ENCODE measurements at regions not wholly inside any gene's neighbourhood (a gene's known extent, or its start where the extent isn't known, plus 50 kb on each side); places are given as distances from the start of the nearest gene placed in this dataset.
"Not testable (repeated sequence)": the region's sequence is repeated elsewhere in the genome, so short reads cannot be mapped to it uniquely, and the experiment has no call there.

DNA sequence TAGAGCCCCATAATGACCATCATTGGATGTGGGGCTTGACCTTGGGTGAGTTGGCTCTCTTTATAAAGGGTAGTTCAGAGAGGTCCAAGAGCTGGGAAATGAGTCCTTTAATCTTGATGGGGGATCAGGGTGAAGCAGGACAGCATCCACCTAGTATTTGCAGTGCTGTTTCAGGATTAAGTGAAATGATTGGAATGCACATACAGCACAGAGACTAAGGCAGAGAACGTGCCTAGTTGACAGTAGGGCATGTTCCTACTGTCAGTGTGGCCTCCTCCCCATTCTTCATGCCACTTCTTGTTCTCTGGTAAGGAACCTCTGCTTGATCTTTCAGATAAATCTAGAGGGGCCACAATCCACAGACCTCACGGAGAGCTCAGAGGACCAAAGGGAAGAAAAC, 78.9 kb downstream of the TRIM43 start:
- CTCF ChIA-PET, result interaction anchor here (0.9 kb wide), 1 partner anchor 10 kb away, joined by 3 read pairs; no protein-coding TSS in a partner anchor
- Histone ChIP-seq H3K4me3 (ENCODE audit: low read depth in 2 of 2, low read length in 2 of 2) (no peak overlapping the region), H3K27ac (ENCODE audit: low read length) (no peak overlapping the region), H3K27me3 (ENCODE audit: control insufficient read depth, insufficient read depth, low read length) (peaks cover 2% of the 10 kb centered on the region), H3K9me3 (ENCODE audit: control insufficient read depth, insufficient read depth, low read depth, low read length) (no peaks in the 10 kb centered on the region), H3K36me3 (ENCODE audit: control insufficient read depth, insufficient read depth, low read length) (no peaks in the 10 kb centered on the region), H3K4me1 (ENCODE audit: control insufficient read depth, insufficient read depth, low read length) (no peaks in the 10 kb centered on the region)
- in situ Hi-C loops (cut with HindIII; ENCODE audit: low pct_unique_long_range_greater_than_20kb, low sequenced_read_pairs), result no loop called here
- DNase-seq (ENCODE audit: low read depth, low spot score) (no peak), ATAC-seq (no peak)
- BruUV-seq (replicated peaks), result no TSS peak
- POLR2A ChIA-PET, result no interaction called here
- no peak for TF ChIP-seq POLR2AphosphoS5 (IDR thresholded peaks at IDR 0.05; ENCODE audit: low read depth, low read length)
- TF ChIP-seq, protein P1, sequence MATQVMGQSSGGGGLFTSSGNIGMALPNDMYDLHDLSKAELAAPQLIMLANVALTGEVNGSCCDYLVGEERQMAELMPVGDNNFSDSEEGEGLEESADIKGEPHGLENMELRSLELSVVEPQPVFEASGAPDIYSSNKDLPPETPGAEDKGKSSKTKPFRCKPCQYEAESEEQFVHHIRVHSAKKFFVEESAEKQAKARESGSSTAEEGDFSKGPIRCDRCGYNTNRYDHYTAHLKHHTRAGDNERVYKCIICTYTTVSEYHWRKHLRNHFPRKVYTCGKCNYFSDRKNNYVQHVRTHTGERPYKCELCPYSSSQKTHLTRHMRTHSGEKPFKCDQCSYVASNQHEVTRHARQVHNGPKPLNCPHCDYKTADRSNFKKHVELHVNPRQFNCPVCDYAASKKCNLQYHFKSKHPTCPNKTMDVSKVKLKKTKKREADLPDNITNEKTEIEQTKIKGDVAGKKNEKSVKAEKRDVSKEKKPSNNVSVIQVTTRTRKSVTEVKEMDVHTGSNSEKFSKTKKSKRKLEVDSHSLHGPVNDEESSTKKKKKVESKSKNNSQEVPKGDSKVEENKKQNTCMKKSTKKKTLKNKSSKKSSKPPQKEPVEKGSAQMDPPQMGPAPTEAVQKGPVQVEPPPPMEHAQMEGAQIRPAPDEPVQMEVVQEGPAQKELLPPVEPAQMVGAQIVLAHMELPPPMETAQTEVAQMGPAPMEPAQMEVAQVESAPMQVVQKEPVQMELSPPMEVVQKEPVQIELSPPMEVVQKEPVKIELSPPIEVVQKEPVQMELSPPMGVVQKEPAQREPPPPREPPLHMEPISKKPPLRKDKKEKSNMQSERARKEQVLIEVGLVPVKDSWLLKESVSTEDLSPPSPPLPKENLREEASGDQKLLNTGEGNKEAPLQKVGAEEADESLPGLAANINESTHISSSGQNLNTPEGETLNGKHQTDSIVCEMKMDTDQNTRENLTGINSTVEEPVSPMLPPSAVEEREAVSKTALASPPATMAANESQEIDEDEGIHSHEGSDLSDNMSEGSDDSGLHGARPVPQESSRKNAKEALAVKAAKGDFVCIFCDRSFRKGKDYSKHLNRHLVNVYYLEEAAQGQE (IDR thresholded peaks at IDR 0.05; ENCODE audit: insufficient read depth in 1 of 2, low read depth in 2 of 2, low read length in 1 of 2), result no peak
- no peak for TF ChIP-seq TCF7L2 (IDR thresholded peaks at IDR 0.05; ENCODE audit: low read depth, low read length)
- TF ChIP-seq, protein P2, sequence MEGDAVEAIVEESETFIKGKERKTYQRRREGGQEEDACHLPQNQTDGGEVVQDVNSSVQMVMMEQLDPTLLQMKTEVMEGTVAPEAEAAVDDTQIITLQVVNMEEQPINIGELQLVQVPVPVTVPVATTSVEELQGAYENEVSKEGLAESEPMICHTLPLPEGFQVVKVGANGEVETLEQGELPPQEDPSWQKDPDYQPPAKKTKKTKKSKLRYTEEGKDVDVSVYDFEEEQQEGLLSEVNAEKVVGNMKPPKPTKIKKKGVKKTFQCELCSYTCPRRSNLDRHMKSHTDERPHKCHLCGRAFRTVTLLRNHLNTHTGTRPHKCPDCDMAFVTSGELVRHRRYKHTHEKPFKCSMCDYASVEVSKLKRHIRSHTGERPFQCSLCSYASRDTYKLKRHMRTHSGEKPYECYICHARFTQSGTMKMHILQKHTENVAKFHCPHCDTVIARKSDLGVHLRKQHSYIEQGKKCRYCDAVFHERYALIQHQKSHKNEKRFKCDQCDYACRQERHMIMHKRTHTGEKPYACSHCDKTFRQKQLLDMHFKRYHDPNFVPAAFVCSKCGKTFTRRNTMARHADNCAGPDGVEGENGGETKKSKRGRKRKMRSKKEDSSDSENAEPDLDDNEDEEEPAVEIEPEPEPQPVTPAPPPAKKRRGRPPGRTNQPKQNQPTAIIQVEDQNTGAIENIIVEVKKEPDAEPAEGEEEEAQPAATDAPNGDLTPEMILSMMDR (IDR thresholded peaks at IDR 0.05), result no peak
- no peak for TF ChIP-seq SIN3A (IDR thresholded peaks at IDR 0.05; ENCODE audit: borderline replicate concordance, insufficient read depth, low read depth, low read length)
- intact Hi-C loops (cut with micrococcal nuclease; ENCODE audit: unreplicated experiment), result no loop called here

DNA sequence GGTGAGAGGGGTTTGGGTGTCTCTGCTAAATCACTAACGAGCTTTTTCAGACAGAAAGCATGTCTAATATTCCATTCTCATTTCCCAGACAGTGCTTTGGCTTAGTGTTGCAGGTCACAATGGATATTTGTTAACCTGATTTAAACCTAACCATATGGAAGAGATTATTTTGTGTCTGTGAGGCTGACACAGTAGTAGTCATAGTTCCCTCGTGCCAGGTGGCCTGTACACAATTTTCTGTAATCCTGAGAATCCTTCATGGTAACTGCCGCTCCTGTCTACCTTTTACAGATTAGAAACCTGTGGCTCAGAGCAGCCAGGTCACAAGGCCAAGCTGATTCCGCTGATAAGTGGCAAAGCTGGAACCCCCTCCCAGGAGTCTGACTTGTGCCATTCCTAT, 79.4 kb downstream of the TRIM43 start:
- H3K27ac ChIP-seq (ENCODE audit: low read length); POLR2A ChIA-PET; H3K4me3 ChIP-seq (ENCODE audit: low read depth in 2 of 2, low read length in 2 of 2); ATAC-seq; H3K36me3 ChIP-seq (ENCODE audit: control insufficient read depth, insufficient read depth, low read length); BruUV-seq (replicated peaks); DNase-seq (ENCODE audit: low read depth, low spot score); CTCF ChIA-PET; in situ Hi-C loops (cut with HindIII; ENCODE audit: low pct_unique_long_range_greater_than_20kb, low sequenced_read_pairs); intact Hi-C loops (cut with micrococcal nuclease; ENCODE audit: unreplicated experiment); H3K27me3 ChIP-seq (ENCODE audit: control insufficient read depth, insufficient read depth, low read length); H3K4me1 ChIP-seq (ENCODE audit: control insufficient read depth, insufficient read depth, low read length); H3K9me3 ChIP-seq (ENCODE audit: control insufficient read depth, insufficient read depth, low read depth, low read length): not testable (repeated sequence)

DNA sequence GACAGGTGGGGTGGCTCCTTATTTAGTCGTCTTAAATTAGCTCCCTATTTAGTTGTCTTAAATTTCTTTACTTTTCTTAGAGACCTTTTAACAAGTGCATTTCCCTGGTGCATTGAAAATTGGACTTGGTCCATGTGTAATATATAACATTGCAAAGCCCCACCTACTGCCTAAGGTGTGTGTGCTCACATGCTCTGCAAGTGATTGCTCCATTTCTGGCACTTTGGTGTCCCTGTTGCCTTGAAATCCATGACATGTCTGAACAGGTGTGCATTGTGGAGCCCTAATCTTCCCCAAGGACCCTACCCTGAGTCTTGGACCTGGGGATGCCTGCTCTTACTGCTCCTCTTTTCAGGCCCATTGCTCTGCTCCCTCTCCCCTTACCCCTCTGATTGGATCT, 80.2 kb downstream of the TRIM43 start:
- ATAC-seq; H3K36me3 ChIP-seq (ENCODE audit: control insufficient read depth, insufficient read depth, low read length); CTCF ChIA-PET; H3K4me3 ChIP-seq (ENCODE audit: low read depth in 2 of 2, low read length in 2 of 2); H3K9me3 ChIP-seq (ENCODE audit: control insufficient read depth, insufficient read depth, low read depth, low read length); intact Hi-C loops (cut with micrococcal nuclease; ENCODE audit: unreplicated experiment); POLR2A ChIA-PET; H3K27ac ChIP-seq (ENCODE audit: low read length); H3K27me3 ChIP-seq (ENCODE audit: control insufficient read depth, insufficient read depth, low read length); DNase-seq (ENCODE audit: low read depth, low spot score); H3K4me1 ChIP-seq (ENCODE audit: control insufficient read depth, insufficient read depth, low read length); in situ Hi-C loops (cut with HindIII; ENCODE audit: low pct_unique_long_range_greater_than_20kb, low sequenced_read_pairs); BruUV-seq (replicated peaks): not testable (repeated sequence)

DNA sequence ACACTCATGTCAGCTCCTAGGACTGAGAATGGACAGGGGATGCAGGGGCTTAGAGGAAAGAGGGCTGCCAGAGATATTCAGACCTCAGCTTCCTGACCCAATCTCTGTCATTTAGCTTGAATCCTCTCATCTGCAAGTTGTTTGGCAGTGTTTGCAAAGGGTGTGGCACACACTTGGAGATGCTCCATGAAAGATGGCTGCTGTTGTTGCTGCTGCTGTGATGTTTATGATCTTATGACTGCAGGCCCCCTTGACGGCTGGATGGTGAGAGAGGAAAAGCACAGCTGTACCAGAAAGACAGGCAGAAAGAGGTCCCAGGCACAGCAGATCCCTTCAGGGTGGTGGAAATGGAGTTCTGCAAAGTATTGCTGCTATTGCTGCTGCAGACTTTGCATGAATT, 80.7 kb downstream of the TRIM43 start:
- CTCF ChIA-PET; POLR2A ChIA-PET; BruUV-seq (replicated peaks); ATAC-seq; DNase-seq (ENCODE audit: low read depth, low spot score); H3K4me1 ChIP-seq (ENCODE audit: control insufficient read depth, insufficient read depth, low read length); H3K9me3 ChIP-seq (ENCODE audit: control insufficient read depth, insufficient read depth, low read depth, low read length); H3K27ac ChIP-seq (ENCODE audit: low read length); H3K36me3 ChIP-seq (ENCODE audit: control insufficient read depth, insufficient read depth, low read length); H3K4me3 ChIP-seq (ENCODE audit: low read depth in 2 of 2, low read length in 2 of 2); in situ Hi-C loops (cut with HindIII; ENCODE audit: low pct_unique_long_range_greater_than_20kb, low sequenced_read_pairs); intact Hi-C loops (cut with micrococcal nuclease; ENCODE audit: unreplicated experiment); H3K27me3 ChIP-seq (ENCODE audit: control insufficient read depth, insufficient read depth, low read length): not testable (repeated sequence)

Measured in Panc1 (cell line).